Right lobe of liver (tissue), 4 donors: ENCODE measurements at regions not wholly inside any gene's neighbourhood (a gene's known extent, or its start where the extent isn't known, plus 50 kb on each side); places are given as distances from the start of the nearest gene placed in this dataset.
"Not testable (repeated sequence)": the region's sequence is repeated elsewhere in the genome, so short reads cannot be mapped to it uniquely, and the experiment has no call there.

ENCODE experiments used
- CTCF ChIP-seq, 4 donors: fragments of 200-600 bp in 3 of 4; fragments of 450-650 bp in 1 of 4; IDR thresholded peaks; one replicate each; pipeline versions ENCODE4 v1.5.1 to v1.8.0; 2016 to 2022; ENCODE audit warnings: antibody characterized with exemption in 4 of 4, mild to moderate bottlenecking in 2 of 4
- POLR2A ChIP-seq: fragments of 450-650 bp; IDR thresholded peaks from one replicate; pipeline ENCODE4 v1.6.1; 2017; ENCODE audit warnings: antibody characterized with exemption, mild to moderate bottlenecking
- donor health status: DM: no; HTN: no; CAD: no.
- donor health status: DM: no; HTN: no; CAD: no.
- donor health status: DM: no; HTN: yes; CAD: no.

GRCh38 chr5:85587806-85588205 lies 1029.9 kb upstream of the COX7C start:
- not testable (repeated sequence) for TF ChIP-seq CTCF (IDR thresholded peaks at IDR 0.05); POLR2A
